HG02884 (cell line): ENCODE measurements at regions not wholly inside any gene's neighbourhood (a gene's known extent, or its start where the extent isn't known, plus 50 kb on each side); places are given as distances from the start of the nearest gene placed in this dataset.
"Not testable (repeated sequence)": the region's sequence is repeated elsewhere in the genome, so short reads cannot be mapped to it uniquely, and the experiment has no call there.

Experiments used
- ATAC-seq: cut with Tn5 transposase; IDR thresholded peaks from one replicate; pipeline ENCODE4 v1.9.1; 2021; ENCODE audit warnings: mild to moderate bottlenecking, moderate library complexity; ENCODE audit not compliant: unreplicated experiment

DNA sequence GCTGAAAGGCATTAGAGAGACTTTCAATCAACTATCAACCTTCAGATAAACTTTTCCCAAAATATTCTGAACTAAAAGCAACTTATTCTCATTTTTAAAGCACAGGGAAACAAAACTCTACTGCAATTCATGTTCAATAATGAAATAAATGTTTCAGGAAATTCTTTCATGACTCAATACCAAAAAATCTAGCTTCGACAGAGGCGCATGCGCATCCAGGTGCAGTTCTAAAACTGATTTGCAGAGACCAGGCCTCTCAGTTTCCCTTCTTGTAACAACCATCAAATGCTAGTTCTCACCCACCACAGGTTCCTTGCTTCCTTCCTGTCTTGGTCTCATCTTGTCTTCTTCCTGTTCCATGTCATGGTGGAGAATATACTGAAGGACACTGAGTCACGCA, 55.3 kb upstream of the NRBF2 start:
- no peak for ATAC-seq

DNA sequence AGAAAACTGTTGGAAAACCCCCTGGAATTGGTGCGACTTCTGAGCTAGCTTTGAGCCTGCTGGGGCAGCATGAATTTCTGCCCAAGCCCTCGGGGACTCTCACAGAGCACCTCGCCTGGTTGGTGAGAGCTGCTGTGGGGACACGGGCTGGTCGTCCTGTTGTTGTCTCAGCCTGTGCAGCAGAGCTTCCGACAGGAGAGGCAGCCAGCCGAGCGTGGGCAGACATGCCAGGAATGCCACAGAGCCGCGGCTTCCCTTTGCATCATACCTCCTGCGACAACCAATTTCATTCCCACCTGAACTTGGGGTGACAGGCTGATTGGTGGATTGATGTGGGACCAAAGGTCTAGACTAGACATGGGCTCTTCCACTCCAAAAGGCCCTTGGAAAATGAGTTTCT, 60.2 kb upstream of the NRBF2 start:
- ATAC-seq: no peak

DNA sequence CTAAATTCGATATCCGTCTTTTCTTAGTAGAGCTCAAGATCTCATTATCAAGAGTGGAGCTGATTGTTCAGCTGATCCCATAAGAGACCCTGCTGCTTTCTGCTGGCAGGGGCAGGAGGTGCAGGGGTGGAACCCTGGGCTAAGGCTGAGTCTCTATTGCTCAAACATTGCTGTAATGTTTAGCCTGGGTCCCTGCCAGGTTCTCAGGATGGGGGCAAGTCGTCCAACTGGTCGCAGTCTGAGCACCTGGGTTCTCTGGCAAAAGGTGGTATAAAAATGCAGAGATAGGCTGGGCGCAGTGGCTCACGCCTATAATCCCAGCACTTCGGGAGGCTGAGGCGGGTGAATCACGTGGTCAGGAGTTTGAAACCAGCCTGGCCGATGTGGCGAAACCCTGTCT, 62.0 kb upstream of the NRBF2 start:
- no peak for ATAC-seq

DNA sequence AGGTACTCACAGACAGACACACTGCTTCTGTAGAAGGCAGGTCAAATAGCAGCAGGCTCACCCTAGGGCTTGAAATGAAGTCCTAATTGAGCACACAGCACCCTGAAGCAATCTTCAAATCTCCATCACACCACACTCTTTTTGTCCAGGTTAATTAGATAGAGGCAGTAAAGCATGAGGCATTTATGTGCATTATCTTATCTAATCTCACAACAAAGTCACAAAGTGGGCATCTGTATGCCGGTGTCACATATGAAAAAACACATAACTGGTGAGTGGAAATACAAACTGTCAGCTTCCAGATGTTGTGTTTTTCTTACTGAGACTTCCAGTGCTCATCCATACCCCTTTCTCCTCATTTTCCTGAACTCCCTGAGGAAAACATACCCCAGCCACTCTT, 63.8 kb upstream of the NRBF2 start:
- no peak for ATAC-seq

DNA sequence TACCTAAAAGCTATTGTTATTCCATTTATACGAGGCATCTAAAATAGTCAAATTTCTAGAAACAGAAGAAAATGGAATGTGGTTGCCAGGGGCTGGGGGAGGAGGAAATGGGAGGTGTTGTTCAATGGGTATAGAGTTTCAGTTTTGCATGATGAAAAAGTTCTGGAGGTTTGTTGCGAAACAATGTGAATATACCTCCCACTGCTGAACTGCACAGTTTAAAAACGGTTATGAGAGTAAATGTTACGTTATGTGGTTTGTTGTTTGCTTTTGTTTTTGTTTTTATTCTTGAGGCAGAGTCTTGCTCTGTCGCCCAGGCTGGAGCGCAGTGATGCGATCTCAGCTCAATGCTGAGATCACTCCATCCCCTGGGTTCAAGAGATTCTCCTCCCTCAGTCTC, 64.9 kb upstream of the NRBF2 start:
- peak; percentile 42 for ATAC-seq

DNA sequence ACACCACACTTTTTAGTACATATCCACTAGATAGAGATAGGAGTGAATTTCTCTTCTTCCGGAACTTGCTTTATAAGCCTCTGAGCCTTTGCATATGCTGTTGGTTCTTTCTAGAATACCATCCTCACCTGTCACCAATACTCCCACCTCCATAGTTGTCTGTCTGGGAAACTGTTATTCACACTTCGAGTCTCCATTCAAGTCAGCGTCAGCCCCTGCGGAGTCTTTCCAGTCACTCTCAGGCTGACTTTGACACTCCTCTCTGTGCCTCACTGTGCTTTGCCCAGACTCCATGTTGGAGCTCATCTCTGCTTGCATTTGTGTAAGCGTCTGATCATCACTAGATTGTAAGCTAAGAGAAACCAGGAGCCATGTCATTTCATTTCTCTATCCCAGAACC, 66.5 kb upstream of the NRBF2 start:
- no peak for ATAC-seq

DNA sequence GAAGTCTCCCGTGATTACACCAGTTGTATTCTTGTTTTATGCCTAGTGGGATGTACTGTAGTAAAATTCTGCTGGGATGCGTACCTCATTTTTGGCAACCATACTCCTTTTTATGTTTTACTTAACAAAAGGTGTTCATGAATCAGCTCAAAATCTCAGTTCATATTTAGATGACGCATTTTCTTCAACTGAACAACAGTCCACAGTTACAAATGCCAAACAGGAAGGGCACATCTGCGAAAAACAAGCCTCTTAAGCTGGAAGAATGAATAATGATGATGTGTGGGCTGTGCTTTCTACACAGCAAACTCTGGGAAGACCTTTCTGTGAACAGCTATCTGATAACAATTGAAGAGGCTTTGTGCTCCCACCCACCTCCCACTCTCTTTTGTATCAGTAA, 68.4 kb upstream of the NRBF2 start:
- no peak for ATAC-seq

DNA sequence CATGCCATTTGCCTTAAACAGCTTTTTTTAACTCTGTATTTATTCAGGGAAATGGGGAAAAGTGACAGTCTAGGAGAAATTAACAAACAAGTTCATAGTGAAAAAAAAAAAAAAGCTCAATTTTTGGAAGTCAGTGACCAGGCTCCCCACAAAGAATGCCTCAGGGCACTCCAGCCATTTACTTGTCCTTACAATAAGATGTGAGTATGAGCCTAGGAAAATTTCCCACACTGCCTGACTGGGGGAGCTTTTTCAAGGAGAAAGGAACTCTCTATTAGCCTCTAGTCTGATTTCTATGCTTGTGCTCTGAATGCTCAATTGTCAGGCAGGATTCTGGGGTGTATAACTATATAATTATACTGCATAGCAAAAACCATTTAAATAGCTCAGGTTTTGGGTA, 74.9 kb upstream of the NRBF2 start:
- ATAC-seq: no peak

DNA sequence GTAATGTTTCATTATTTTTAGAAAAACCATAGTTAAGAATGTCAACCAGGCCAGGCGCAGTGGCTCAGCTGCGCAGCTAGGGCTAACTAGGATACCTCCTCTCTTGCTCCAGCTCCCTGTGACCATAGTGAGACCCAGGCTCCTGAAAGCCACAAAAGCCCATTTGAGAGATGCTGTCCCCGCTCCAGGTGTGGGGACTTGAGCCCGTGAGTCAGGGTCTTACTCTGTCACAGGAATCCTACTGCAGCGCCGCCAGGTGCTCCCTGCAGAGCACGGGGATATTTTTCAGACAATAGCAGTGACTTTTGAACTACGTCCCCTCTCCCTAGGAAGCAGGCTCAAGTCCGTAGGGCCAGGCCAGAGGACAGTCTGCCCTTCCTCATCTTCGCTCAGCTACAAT, 75.6 kb upstream of the NRBF2 start:
- ATAC-seq: no peak

DNA sequence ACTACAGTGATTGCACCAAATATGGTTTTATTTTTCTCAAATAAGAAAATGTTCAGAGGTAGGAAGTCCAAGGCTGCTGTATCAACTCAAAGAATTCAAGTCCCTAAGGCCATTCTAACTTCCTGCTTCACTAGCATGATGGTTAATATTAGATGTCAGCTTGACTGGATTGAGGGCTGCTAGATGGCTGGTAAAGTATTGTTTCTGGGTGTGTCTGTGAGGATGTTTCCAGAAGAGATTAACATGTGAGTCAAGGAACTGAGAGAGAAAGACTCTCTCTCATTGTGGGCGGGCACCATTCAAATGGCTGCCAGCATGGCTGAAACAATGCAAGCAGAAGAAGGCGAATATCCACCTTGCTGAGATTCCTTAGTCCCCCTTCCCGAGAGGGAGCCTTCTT, 77.4 kb upstream of the NRBF2 start:
- ATAC-seq: no peak

DNA sequence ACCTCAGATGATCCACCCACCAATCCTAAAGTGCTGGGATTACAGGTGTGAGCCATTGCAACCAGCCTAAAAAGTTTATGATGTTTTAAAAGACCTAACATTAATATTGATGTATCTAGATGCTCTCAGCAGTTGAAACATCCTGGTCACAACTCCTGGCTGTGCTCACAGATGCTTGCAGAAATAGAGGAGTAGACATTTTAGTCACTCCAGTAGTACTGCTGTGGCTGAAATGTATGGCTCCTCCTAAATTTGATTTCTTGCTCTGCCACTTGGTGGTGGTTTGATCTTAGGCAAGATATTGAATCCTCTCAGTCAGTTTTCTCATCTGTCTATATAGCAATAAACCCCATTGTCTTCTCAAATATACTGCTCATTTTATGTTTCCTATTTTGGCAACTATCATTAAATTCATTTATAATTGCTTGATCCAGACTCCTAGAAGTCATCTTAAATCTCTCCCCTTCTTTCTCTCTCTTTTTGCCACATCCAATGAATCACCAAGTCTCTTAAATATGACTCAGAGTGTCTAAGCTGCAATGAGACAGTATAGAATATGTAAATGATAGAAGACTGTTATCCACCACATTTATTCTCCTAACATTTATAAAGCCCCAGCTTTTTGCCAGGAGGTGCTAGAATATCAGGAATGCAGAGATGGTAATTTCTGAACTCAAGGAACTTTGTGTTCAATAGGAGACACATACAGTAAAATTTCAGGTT, 78.1 kb upstream of the NRBF2 start:
- ATAC-seq: no peak

DNA sequence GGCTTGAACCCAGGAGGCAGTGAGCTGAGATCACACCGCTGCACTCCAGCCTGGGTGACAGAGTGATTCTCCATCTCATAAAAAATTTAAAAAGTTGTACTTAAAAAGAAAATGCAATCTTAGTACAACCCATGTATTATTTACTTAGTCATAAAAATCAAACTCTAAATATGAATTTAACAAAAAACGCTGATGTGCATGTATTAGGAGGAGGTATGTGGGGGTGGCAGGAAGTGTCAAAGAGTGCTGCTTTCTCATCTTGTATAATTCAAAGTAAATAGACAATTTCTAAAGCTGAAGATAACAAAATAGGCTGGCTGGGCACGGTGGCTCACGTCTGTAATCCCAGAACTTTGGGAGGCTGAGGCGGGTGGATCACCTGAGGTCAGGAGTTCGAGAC, 81.0 kb upstream of the NRBF2 start:
- no peak for ATAC-seq

DNA sequence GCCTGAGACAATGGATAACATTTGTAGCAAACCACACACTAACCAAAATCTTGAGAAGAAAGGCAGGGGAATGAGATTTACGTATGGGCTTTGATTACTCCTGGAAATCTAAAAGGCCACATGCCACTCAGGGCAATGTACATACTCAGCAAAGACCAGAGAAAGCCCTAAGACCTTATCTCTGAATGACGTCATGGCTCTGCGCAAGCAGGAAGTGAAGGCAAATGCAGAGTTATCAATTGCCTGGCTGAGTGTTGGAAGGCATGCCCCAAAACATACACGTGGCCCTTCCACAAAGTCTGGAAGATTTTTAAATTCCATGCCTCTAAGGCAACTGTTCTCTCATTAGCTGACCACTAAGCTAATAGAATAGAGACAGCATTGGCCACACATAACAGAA, 90.9 kb upstream of the NRBF2 start:
- ATAC-seq: no peak

DNA sequence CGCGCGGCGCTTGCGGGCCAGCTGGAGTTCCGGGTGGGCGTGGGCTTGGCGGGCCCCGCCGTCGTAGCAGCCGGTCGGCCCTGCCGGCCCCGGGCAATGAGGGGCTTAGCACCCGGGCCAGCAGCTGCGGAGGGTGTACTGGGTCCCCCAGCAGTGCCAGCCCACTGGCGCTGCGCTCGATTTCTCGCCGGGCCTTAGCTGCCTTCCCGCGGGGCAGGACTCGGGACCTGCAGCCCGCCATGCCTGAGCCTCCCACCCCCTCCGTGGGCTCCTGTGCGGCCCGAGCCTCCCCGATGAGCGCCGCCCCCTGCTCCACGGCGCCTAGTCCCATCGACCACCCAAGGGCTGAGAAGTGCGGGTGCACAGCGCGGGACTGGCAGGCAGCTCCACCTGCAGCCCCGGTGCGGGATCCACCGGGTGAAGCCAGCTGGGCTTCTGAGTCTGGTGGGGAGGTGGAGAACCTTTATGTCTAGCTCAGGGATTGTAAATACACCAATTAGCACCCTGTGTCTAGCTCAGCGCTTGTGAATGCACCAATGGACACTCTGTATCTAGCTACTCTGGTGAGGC, 99.4 kb upstream of the NRBF2 start:
- ATAC-seq: not testable (repeated sequence)

DNA sequence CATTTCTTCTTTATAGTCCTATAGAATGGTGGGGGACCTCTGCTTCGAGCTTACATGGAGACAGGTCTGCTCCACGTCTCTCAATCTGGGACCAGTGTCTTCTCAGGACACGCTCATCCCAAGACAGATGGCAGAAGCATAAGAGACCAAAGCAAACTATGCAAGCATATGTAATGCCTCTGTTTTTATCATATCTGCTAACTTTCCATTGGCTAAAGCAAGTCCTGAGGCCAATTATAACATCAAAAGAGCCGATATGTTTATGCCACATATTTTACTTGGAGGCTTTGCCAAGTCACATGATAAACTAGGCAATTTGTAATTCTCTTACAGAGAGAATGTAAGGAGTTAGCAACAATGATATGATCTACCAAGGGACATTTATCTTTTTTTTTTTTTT, 102.6 kb upstream of the NRBF2 start:
- ATAC-seq: no peak

DNA sequence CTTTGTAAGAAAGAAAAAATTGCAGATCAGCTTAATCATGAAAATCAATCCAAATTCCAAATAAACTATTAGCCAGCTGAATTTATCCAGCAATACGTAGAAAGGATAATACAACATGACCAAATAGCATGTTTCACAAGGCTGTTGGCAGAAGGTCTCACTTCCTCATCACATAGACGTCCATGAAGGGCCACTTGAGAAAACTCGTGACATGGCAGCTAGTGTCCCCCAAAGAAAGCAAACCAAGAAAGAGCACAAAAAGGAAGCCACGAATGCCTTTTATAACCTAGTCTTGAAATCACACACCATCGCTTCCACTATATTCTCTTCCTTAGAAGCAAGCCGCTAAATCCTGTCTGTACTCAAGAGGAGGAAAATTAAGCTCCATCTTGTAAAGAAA, 105.6 kb upstream of the NRBF2 start:
- no peak for ATAC-seq

DNA sequence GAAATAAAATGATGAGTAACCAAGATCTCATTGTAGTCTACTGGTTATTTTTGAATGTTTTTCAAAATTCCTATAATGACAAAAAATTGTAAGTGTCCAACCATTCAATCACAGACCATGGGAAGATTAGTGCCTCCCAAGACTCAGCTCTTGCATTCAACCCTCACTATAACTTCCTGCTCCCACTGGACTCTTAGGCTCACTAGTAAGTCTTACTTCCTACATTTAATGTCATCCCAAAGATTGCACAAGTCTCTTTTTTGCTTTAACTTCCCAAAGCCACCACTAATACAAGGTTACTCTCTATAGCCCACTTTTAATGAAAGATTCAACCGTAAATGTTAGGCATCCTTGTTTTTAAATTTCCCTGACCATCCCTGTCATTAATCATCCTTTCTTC, 111.9 kb upstream of the NRBF2 start:
- no peak for ATAC-seq

DNA sequence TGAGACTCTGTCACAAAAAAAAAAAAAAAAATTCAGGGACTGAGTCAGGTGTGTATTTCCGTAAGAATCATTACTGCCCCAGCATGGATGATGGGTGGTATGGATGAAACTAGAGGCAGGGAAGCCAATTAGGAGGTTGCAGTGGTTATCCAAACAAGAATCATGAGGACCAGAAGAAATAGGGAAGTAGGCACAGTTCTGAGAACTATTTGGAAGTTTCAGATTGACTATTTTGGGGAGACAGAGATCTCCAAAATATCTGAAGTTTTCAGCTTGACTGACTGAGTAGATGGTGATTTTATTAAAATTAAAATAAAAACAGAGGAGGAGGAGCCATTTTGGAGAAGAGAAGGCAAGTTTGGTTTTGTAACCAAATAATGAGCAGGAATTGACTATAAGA, 119.4 kb upstream of the NRBF2 start:
- ATAC-seq: no peak

DNA sequence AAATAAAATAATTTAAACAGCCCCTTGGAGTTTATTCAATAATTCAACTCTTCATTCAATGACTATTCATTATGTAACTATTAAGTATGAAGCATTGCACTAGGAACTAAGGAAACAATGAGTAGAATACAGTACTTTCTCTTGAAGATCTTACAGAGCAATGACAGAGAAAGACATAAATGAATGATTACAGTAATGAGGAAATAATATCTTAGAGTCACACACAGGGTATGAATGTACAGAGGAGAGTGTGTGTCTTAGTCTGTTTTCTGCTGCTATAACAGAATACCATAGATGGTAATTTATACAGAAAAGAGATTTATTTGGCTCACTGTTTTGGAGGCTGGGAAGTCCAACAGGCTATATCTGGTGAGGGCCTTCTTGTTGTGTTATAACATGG, 120.5 kb upstream of the NRBF2 start:
- ATAC-seq: no peak

DNA sequence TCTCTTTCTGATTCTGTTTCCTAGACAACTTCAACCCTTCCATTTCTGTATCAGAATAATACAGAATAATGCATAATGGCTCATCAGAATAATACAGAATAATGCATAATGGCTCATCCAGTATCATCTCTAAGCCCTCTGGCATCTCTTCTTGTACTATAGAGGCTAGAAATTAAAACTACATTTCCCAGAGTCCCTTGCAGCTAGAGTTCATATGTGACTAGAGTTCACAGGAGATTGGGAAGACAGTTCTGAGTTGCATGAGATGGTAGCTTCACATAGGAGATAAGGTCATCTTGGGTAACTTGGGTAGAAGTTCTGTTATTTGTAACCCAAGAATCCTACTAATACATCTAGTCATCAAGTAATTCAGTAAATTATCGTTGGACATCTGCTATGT, 122.9 kb upstream of the NRBF2 start:
- ATAC-seq: no peak

DNA sequence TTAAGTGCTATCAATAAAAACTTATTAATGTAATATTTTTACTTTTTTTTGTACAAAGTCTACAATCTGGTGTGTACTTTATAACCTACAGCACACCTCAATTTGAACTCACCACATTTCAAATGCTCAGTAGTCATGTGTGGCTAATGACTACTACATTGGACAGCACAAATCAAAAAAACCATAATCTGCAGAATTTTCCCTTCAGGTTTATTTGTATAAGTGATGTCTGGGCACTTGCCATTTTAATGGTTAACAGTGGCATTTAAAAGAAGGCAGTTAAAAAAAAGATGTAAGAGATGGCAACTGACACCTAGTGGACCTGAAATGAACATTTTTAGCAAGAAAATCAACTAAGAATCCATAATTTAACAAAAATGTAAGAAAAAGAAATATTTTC, 124.6 kb upstream of the NRBF2 start:
- ATAC-seq: no peak

DNA sequence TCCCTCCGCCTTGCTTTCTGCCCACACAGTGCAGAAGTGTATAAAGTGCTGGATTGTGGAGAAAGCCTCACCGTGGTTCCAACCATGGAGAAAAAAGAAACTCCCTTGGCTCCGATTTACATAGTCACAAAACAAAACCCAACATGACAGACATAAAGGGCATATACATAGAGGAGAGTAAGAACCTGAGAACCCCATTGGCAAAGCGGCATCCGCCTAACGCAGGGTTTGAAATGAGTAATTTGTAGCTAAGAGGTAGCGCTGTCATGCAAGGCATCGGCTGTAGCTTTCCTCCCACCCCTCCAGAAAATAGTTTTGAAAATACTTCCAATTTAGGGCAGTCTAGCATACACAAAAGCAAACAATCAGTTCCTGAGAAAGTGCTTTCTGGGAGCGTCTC, 126.0 kb upstream of the NRBF2 start:
- no peak for ATAC-seq

DNA sequence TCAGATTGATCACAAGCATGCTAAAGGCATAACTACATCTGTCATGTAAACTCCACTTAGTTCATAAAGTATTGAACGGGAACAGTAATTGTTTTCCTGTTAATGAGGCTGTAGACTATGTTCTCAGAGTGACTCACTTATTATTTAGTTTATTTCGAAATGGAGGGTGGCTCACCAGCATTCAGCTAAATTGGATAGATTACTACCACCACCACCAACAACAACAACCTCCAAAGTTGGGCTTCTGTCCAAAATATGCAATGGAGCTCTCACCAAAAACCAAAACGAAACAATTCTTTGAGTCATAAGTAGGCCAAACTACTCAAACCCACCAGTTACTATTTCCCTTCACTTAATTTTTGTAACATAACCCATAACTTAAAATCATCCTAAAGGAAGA, 127.9 kb upstream of the NRBF2 start:
- no peak for ATAC-seq
